ENCODE measurements at regions not wholly inside any gene's neighbourhood (a gene's known extent, or its start where the extent isn't known, plus 50 kb on each side); places are given as distances from the start of the nearest gene placed in this dataset.

- Histone ChIP-seq H3K27me3 (ENCODE audit: insufficient read depth, low read length) (peaks cover 15% of the 10 kb centered on the region), H4K20me1 (ENCODE audit: insufficient read depth, low read length) (no peaks in the 10 kb centered on the region), H2AFZ (ENCODE audit: low read length) (no peak overlapping the region), H3K4me2 (ENCODE audit: insufficient read depth, low read length) (no peak overlapping the region), H3K79me2 (ENCODE audit: insufficient read depth, low read length) (no peaks in the 10 kb centered on the region), H3K4me3 (ENCODE audit: insufficient read depth, low read length) (no peak overlapping the region), H3K4me1 (ENCODE audit: insufficient read depth, low read length) (no peaks in the 10 kb centered on the region), H3K27ac (ENCODE audit: low read depth, low read length) (no peak overlapping the region), H3K36me3 (ENCODE audit: insufficient read depth, low read length) (no peaks in the 10 kb centered on the region), H3K9me3 (ENCODE audit: low read depth, low read length) (no peaks in the 10 kb centered on the region)
- TF ChIP-seq CTCF (IDR thresholded peaks at IDR 0.05; ENCODE audit: extremely low read depth, low read depth, low read length) = no peak
- DNase-seq (ENCODE audit: insufficient read length, low spot score, missing footprints) = no peak
Measured at GRCh38 chr11:10982704-10983510, 125.1 kb upstream of the ZBED5 start.

- Histone ChIP-seq H3K4me1 (ENCODE audit: insufficient read depth, low read length) (no peaks in the 10 kb centered on the region), H3K36me3 (ENCODE audit: insufficient read depth, low read length) (no peaks in the 10 kb centered on the region), H3K4me3 (ENCODE audit: insufficient read depth, low read length) (no peak overlapping the region), H3K9me3 (ENCODE audit: low read depth, low read length) (no peaks in the 10 kb centered on the region), H4K20me1 (ENCODE audit: insufficient read depth, low read length) (no peaks in the 10 kb centered on the region), H3K79me2 (ENCODE audit: insufficient read depth, low read length) (no peaks in the 10 kb centered on the region), H2AFZ (ENCODE audit: low read length) (no peak overlapping the region), H3K4me2 (ENCODE audit: insufficient read depth, low read length) (no peak overlapping the region), H3K27me3 (ENCODE audit: insufficient read depth, low read length) (peaks cover 26% of the 10 kb centered on the region), H3K27ac (ENCODE audit: low read depth, low read length) (no peak overlapping the region)
- DNase-seq (ENCODE audit: insufficient read length, low spot score, missing footprints) = no peak
- TF ChIP-seq CTCF (IDR thresholded peaks at IDR 0.05; ENCODE audit: extremely low read depth, low read depth, low read length) = no peak
Measured at GRCh38 chr11:10979529-10979928, 121.7 kb upstream of the ZBED5 start.

GRCh38 chr11:10978198-10978597, 120.3 kb upstream of the ZBED5 start:
- no peaks in the 10 kb centered on the region for H3K79me2 ChIP-seq (ENCODE audit: insufficient read depth, low read length)
- no peaks in the 10 kb centered on the region for H3K4me1 ChIP-seq (ENCODE audit: insufficient read depth, low read length)
- no peak overlapping the region for H3K4me2 ChIP-seq (ENCODE audit: insufficient read depth, low read length)
- no peak overlapping the region for H2AFZ ChIP-seq (ENCODE audit: low read length)
- H3K9me3 ChIP-seq (ENCODE audit: low read depth, low read length) = no peaks in the 10 kb centered on the region
- no peak for TF ChIP-seq CTCF (IDR thresholded peaks at IDR 0.05; ENCODE audit: extremely low read depth, low read depth, low read length)
- H3K27me3 ChIP-seq (ENCODE audit: insufficient read depth, low read length) = peaks cover 26% of the 10 kb centered on the region
- H3K4me3 ChIP-seq (ENCODE audit: insufficient read depth, low read length) = no peak overlapping the region
- no peaks in the 10 kb centered on the region for H4K20me1 ChIP-seq (ENCODE audit: insufficient read depth, low read length)
- H3K27ac ChIP-seq (ENCODE audit: low read depth, low read length) = no peak overlapping the region
- no peak for DNase-seq (ENCODE audit: insufficient read length, low spot score, missing footprints)
- H3K36me3 ChIP-seq (ENCODE audit: insufficient read depth, low read length) = no peaks in the 10 kb centered on the region

GRCh38 chr11:10975287-10975721, 117.5 kb upstream of the ZBED5 start:
- no peak overlapping the region for H3K4me2 ChIP-seq (ENCODE audit: insufficient read depth, low read length)

More at GRCh38 chr11:10975287-10975721, 117.5 kb upstream of the ZBED5 start:
- H3K4me1 ChIP-seq (ENCODE audit: insufficient read depth, low read length) = no peaks in the 10 kb centered on the region
- peaks cover 15% of the 10 kb centered on the region for H3K27me3 ChIP-seq (ENCODE audit: insufficient read depth, low read length)
- no peaks in the 10 kb centered on the region for H3K9me3 ChIP-seq (ENCODE audit: low read depth, low read length)
- H3K27ac ChIP-seq (ENCODE audit: low read depth, low read length) = no peak overlapping the region
- no peak overlapping the region for H3K4me3 ChIP-seq (ENCODE audit: insufficient read depth, low read length)
- no peak for TF ChIP-seq CTCF (IDR thresholded peaks at IDR 0.05; ENCODE audit: extremely low read depth, low read depth, low read length)
- H2AFZ ChIP-seq (ENCODE audit: low read length) = no peak overlapping the region
- no peaks in the 10 kb centered on the region for H4K20me1 ChIP-seq (ENCODE audit: insufficient read depth, low read length)
- H3K79me2 ChIP-seq (ENCODE audit: insufficient read depth, low read length) = no peaks in the 10 kb centered on the region
- no peak for DNase-seq (ENCODE audit: insufficient read length, low spot score, missing footprints)
- no peaks in the 10 kb centered on the region for H3K36me3 ChIP-seq (ENCODE audit: insufficient read depth, low read length)
